GM21576 (cell line): ENCODE measurements at regions not wholly inside any gene's neighbourhood (a gene's known extent, or its start where the extent isn't known, plus 50 kb on each side); places are given as distances from the start of the nearest gene placed in this dataset.
"Not testable (repeated sequence)": the region's sequence is repeated elsewhere in the genome, so short reads cannot be mapped to it uniquely, and the experiment has no call there.

Experiments used
- ATAC-seq: cut with Tn5 transposase; IDR thresholded peaks from one replicate; pipeline ENCODE4 v1.9.1; 2021; ENCODE audit warnings: mild to moderate bottlenecking, moderate library complexity; ENCODE audit not compliant: unreplicated experiment

GRCh38 chr7:24049296-24049695 lies 234.7 kb upstream of the NPY start:
- ATAC-seq: no peak

GRCh38 chr7:24050991-24051560 lies 232.9 kb upstream of the NPY start:
- ATAC-seq: no peak

DNA sequence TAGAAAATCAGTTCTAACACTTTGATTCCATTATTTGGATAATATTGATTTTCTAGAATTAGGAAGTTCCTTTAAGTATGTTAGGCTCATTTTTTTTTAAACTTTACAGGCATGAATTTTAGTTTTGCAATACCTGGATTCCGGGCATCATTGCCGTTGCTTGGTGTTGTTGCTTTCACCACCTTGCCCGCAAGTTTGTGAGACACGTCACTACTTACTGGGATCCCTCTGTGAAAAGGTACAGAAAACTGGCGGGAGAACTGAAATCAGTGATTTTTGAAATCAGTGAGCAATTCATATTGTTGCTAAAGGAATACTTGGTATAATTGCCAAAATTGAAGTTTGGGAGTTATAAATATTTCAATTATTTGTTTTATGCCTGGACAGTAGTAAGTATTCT lies 232.3 kb upstream of the NPY start:
- no peak for ATAC-seq

DNA sequence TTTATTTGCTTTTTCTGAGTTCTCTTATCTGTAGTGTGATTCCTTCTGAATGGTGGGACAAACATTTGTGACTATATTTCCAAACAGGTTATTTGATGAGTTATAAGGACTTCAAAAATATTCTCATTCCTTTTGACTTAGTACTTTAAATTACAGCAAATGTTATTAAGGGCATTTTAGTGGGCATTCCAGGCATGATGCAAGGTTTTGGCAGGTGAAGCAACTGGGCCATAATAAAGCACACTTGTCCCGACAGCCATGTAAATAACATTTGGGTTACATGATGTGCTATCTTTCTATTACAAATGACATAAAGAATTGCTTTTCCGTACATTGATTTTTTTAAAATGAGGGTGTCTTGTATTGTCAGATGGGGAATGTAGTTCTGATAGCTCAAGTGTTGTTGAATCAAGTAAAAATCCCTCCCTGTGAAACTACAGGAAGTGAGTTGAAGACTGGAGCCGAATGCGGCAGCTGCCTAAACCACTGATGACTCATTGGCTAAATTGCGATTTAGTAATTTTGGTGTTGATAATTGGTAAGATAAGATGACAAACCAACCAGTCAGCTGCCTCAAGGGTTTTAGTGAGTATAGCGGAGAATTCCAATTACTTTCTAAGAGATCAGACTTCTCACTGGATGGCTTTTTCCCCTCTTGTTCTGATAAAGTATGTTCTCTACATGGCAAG lies 231.3 kb upstream of the NPY start:
- no peak for ATAC-seq

GRCh38 chr7:24054236-24054635 lies 229.8 kb upstream of the NPY start:
- no peak for ATAC-seq

GRCh38 chr7:24057243-24057642 lies 226.7 kb upstream of the NPY start:
- no peak for ATAC-seq

- ATAC-seq: no peak
These were observed 225.0 kb upstream of the NPY start for GRCh38 chr7:24058953-24059352.

- no peak for ATAC-seq
These were observed 224.2 kb upstream of the NPY start for GRCh38 chr7:24059775-24060174.

- ATAC-seq: no peak
These were observed 220.3 kb upstream of the NPY start for GRCh38 chr7:24063721-24064120.

- ATAC-seq: no peak
These were observed 214.2 kb upstream of the NPY start for GRCh38 chr7:24069751-24070150.

DNA sequence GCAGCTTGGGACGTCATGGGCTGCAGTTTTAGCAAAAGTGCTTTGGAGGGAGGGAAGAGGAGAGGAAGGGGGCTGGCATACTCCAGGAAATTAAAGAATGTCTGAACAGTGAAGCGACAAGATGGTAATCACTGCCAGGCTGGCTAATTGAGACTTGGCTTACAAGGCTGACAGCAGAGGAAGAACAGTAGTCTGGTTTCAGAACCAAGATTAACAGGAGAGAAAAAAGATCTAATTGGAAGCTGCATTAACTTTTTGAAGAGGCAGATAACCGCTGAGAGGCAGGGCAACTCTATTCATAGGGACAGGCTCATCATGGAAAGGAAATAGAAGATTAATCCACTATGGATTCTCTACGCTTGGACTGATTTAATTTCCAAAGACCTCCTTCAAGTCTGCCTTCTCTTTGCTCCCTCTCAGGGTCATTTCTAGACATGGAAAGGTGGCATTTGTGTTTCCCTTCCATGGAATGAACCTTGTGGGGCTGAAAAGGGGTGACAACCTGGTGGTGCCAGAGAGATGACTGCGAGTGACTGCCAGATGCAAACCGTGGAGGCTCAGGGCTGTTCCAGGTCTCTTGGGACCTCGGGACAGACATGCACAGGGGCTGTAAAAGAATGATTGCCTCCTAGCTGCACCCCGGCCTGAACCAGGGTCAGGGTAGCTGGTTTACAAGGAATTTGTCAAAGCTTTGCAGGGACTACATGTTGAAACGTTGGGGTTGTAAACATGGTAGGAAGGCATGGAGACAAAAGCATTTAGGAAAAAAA lies 210.2 kb upstream of the NPY start:
- no peak for ATAC-seq

GRCh38 chr7:24075426-24075810 lies 208.6 kb upstream of the NPY start:
- ATAC-seq: peak; percentile 12

DNA sequence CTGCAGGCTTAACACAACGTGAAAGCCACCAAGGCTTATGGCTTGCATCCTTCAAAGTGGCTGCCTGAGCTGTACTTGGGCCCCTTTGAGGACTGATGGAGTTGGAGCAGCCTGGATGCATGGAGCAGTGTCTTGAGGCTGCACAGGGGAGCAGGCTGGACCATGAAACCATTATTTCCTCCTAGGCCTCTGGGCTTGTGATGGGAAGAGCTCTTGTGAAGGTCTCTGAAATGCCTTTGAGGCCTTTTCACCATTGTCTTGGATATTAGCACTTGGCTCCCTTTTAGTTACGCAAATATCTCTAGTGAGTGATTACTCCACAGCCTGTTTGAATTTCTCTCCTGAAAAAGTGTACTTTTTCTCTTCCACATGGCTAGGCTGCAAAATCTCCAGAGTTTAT lies 201.2 kb upstream of the NPY start:
- ATAC-seq: no peak

DNA sequence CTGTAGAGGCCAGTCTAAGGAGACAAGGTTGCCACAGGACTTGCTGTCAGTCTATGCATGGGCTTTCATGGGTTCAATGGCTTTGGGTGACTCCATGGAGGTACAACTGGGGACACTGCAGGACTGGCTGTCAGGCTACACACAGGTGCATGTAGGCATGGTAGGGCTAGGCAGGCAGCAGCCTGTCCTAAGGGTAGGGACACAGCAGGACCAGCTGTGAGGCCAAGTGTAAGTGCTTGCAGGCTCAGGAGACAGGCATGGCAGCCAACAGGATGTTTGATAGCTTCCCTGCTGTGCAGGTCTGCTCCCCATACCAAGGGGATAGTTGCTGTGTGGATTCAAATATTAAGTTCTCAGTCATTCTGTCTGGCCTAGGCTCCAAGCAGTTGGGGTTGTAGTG lies 181.0 kb upstream of the NPY start:
- ATAC-seq: no peak

GRCh38 chr7:24108906-24109376 lies 175.0 kb upstream of the NPY start:
- ATAC-seq: peak; percentile 82

DNA sequence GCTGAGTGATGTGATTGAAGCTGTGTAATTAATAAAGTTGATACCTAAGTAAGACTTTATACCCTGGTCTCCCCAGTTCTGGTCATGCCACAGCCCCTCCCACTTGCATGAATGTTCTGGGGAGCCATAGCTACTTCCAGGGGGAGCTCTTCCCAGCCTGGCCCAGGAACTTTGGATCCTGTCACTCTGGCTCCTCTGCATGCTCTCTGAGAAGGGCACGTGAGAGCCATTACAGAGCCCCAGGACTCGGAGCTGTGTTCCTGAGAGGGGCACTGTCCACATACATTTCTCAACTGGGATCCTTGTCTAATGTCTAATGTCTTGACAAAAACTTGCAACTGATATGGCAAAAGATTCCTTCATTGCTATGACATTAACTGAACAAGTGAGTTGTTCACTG lies 173.9 kb upstream of the NPY start:
- no peak for ATAC-seq

DNA sequence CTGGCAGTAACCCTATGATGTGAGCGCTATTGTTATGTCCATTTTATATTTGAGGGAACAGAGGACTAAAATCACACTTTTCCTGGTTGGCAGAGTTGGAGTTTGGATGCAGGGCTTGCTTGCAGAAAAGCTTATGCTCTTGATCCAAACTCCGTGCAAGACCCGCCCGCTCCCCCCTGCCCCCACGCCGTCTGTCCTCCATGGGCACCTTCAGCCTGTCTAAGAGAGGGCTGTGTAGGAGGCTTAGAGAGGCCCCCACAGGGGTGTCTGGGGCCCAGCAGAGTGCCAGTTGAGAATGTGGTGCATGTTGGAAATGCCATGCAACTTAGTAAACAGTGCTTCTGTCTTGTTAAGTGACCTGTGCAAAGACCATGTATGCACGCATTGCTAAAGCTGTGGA lies 170.5 kb upstream of the NPY start:
- no peak for ATAC-seq

GRCh38 chr7:24115661-24116060 lies 168.3 kb upstream of the NPY start:
- ATAC-seq: no peak

DNA sequence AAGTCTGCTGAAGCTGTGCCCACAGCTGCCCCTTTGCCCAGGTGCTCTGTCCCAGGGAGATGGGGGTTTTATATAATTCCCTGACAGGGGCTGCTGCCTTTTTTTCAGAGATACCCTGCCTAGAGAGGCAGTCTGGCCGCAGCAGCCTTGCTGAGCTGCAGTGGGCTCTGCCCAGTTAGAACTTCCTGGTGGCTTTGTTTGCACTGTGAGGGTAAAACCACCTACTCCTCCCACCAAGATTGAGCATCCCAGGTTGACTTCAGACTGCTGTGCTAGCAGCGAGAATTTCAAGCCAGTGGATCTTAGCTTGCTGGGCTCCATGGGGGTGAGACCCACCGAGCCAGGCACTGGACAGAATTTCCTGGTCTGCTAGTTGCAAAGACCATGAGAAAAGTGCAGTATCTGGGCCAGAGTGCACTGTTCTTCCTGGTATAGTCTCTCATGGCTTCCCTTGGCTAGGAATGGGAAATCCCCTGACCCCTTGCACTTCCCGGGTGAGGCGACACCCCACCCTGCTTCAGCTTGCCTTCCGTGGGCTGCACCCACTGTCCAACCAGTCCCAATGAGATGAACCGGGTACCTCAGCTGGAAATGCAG lies 166.0 kb upstream of the NPY start:
- ATAC-seq: not testable (repeated sequence)

DNA sequence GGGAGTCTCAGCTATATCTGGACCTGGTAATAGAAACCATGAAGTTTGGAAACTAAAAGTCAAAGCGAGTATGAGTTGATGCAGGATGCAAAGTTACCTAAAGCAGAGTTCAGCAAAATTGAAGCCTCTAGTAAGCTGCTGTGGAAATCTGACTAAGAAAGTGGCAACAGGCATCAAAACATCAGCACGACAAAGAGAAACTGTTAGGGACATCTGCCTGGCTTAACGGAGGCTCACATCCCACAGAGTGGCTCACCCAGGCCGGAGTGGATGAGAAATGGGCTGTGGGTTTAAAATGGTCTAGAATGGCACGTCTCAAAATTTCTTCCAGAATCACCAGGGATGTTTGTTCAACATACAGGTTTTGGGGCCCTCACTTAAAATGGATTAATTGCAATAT lies 164.1 kb upstream of the NPY start:
- ATAC-seq: no peak

DNA sequence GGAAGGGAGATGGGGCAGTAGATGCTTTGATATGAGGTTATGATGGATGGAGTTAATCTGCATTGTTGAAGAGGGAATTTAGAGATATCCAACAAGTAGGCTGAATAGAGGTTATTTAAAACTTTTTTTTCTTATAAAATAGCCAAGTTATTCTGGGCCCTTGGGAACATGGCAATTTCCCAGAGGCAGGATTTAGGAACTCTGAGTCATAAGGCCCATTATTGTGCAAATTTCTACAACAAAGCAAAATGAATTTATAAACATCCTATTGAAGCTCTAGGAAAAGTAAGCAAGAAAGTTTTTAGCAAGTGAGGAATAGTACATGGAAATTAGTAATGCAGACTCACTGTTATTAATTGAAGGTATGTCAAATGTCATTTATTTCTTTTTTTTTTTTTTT lies 160.9 kb upstream of the NPY start:
- ATAC-seq: no peak

DNA sequence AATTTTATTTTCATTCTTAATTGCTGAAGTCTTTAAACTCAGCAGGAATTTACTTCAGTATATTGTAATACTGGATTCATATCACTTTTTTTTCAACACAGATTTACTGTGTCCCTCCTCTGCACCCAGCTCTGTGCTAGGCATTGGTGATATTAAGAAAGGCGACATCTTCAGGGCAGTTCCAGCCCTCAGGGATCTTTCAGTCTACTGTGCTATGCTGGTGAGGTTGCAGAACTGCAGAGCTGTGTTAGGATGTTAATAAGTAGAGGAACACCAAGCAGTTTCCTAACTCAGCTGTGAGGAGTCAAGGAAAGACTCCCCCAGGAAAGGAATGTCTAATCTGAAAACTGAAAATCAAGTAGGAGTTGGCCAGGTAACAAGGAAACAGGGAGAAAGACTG lies 158.2 kb upstream of the NPY start:
- ATAC-seq: no peak
